ENCODE measurements at regions not wholly inside any gene's neighbourhood (a gene's known extent, or its start where the extent isn't known, plus 50 kb on each side); places are given as distances from the start of the nearest gene placed in this dataset.

- H3K27me3 ChIP-seq = no peaks in the 10 kb centered on the region
- H3K27ac ChIP-seq = no peak overlapping the region
- H3K9me3 ChIP-seq = no peaks in the 10 kb centered on the region
- intact Hi-C loops (cut with DNase I) = no loop called here
- DNase-seq (ENCODE audit: extremely low spot score in 2 of 2) = no peak
- TF ChIP-seq POLR2AphosphoS5 (IDR thresholded peaks at IDR 0.05; ENCODE audit: insufficient read depth in 1 of 2, low read depth in 1 of 2) = no peak
- no peak for TF ChIP-seq POLR2A (IDR thresholded peaks at IDR 0.05)
- TF ChIP-seq, protein P1, sequence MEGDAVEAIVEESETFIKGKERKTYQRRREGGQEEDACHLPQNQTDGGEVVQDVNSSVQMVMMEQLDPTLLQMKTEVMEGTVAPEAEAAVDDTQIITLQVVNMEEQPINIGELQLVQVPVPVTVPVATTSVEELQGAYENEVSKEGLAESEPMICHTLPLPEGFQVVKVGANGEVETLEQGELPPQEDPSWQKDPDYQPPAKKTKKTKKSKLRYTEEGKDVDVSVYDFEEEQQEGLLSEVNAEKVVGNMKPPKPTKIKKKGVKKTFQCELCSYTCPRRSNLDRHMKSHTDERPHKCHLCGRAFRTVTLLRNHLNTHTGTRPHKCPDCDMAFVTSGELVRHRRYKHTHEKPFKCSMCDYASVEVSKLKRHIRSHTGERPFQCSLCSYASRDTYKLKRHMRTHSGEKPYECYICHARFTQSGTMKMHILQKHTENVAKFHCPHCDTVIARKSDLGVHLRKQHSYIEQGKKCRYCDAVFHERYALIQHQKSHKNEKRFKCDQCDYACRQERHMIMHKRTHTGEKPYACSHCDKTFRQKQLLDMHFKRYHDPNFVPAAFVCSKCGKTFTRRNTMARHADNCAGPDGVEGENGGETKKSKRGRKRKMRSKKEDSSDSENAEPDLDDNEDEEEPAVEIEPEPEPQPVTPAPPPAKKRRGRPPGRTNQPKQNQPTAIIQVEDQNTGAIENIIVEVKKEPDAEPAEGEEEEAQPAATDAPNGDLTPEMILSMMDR (IDR thresholded peaks at IDR 0.05) = no peak
- no peaks in the 10 kb centered on the region for H3K36me3 ChIP-seq
- no peaks in the 10 kb centered on the region for H3K4me1 ChIP-seq
- no peak overlapping the region for H3K4me3 ChIP-seq
These were observed 175.8 kb upstream of the TMEM229A start for GRCh38 chr7:124208642-124209041.

DNA sequence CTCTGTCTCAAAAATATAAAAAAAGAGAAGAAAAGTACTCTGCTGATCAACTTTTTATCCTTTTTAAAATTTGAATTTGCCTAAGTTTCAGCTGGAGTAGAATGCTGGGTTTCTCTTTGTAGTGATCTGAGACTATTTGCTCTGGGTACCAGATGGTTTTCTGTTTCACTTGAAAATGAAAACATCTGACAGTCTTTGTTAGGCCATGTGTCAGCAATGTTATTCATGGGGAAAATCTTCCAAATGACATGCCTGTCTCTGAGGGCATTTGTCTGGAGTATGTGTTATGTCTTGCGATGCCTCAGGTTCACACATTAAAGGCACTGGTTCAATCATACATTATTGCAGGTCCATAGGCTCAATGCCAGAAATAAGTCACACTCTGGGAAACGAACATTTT, 175.3 kb upstream of the TMEM229A start:
- TF ChIP-seq, protein P1 (IDR thresholded peaks at IDR 0.05) = no peak
- TF ChIP-seq POLR2A (IDR thresholded peaks at IDR 0.05) (no peak), POLR2AphosphoS5 (IDR thresholded peaks at IDR 0.05; ENCODE audit: insufficient read depth in 1 of 2, low read depth in 1 of 2) (no peak)
- H3K27me3 ChIP-seq = no peaks in the 10 kb centered on the region
- H3K9me3 ChIP-seq = no peaks in the 10 kb centered on the region
- H3K27ac ChIP-seq = no peak overlapping the region
- DNase-seq (ENCODE audit: extremely low spot score in 2 of 2) = no peak
- H3K4me3 ChIP-seq = no peak overlapping the region
- intact Hi-C loops (cut with DNase I) = no loop called here
- H3K4me1 ChIP-seq = no peaks in the 10 kb centered on the region
- H3K36me3 ChIP-seq = no peaks in the 10 kb centered on the region

- intact Hi-C loops (cut with DNase I) = no loop called here
- H3K36me3 ChIP-seq = no peaks in the 10 kb centered on the region
- no peaks in the 10 kb centered on the region for H3K4me1 ChIP-seq
- no peaks in the 10 kb centered on the region for H3K27me3 ChIP-seq
- DNase-seq (ENCODE audit: extremely low spot score in 2 of 2) = no peak
- no peak overlapping the region for H3K4me3 ChIP-seq
- no peak overlapping the region for H3K27ac ChIP-seq
- TF ChIP-seq POLR2A (IDR thresholded peaks at IDR 0.05) = no peak
- TF ChIP-seq, protein P1 (IDR thresholded peaks at IDR 0.05) = no peak
- no peak for TF ChIP-seq POLR2AphosphoS5 (IDR thresholded peaks at IDR 0.05; ENCODE audit: insufficient read depth in 1 of 2, low read depth in 1 of 2)
- no peaks in the 10 kb centered on the region for H3K9me3 ChIP-seq
These were observed 172.7 kb upstream of the TMEM229A start for GRCh38 chr7:124205526-124205925.

- Histone ChIP-seq H3K4me3 (no peak overlapping the region), H3K27me3 (no peaks in the 10 kb centered on the region), H3K9me3 (no peaks in the 10 kb centered on the region), H3K27ac (no peak overlapping the region), H3K4me1 (no peaks in the 10 kb centered on the region), H3K36me3 (no peaks in the 10 kb centered on the region)
- no peak for DNase-seq (ENCODE audit: extremely low spot score in 2 of 2)
- TF ChIP-seq, protein P1 (IDR thresholded peaks at IDR 0.05) = no peak
- TF ChIP-seq POLR2AphosphoS5 (IDR thresholded peaks at IDR 0.05; ENCODE audit: insufficient read depth in 1 of 2, low read depth in 1 of 2) (no peak), POLR2A (IDR thresholded peaks at IDR 0.05) (no peak)
- intact Hi-C loops (cut with DNase I) = no loop called here
These were observed 169.7 kb upstream of the TMEM229A start for GRCh38 chr7:124202546-124202945.

DNA sequence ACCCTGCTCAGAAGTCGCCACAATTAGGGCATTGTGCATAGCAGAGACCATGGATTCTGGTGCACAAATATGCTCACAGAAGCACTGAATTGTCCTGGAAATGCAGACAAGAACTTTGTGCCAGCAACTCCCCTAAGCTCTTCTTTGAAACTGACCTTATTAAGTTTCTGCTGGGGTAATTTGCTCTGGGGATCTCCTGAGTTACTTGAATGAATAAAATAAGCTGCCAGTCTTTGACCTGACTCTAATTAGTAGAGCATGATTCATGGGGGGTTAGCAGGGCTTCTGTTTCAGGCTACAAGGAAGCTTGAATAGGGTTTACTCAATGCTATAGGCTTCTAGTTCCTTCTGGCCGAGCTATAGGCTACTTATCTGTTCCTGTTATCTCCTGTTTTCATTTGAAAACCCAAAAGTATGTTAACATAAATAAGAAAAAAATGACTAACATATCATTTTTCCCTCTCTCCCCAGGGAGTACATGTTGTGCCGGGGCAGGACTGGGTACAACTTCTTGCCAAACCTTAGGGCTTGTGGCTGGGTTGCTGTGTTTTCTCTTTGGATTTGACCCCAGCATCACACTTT, 169.0 kb upstream of the TMEM229A start:
- no peak overlapping the region for H3K27ac ChIP-seq
- no peak for DNase-seq (ENCODE audit: extremely low spot score in 2 of 2)
- TF ChIP-seq, protein P1 (IDR thresholded peaks at IDR 0.05) = no peak

More for the DNA sequence above, 169.0 kb upstream of the TMEM229A start:
- Histone ChIP-seq H3K4me1 (no peaks in the 10 kb centered on the region), H3K36me3 (no peaks in the 10 kb centered on the region), H3K9me3 (no peaks in the 10 kb centered on the region), H3K27me3 (no peaks in the 10 kb centered on the region), H3K4me3 (no peak overlapping the region)
- intact Hi-C loops (cut with DNase I) = no loop called here

Measured in vagina (tissue), 2 donors.